A549 (cell line): ENCODE measurements at regions not wholly inside any gene's neighbourhood (a gene's known extent, or its start where the extent isn't known, plus 50 kb on each side); places are given as distances from the start of the nearest gene placed in this dataset.

Experiments used
- ATAC-seq, 2 experiments: fragments of 200-7000 bp in 1 of 2; fragments of >200 bp in 1 of 2; cut with Nextera tagmentation in 1 of 2; cut with Tn5 transposase in 1 of 2; 3 replicates each; pipeline versions ENCODE4 v1.8.0 to v1.9.1; 2018 to 2020; ENCODE audit warnings: mild to moderate bottlenecking in 1 of 2, moderate library complexity in 1 of 2
- CTCF ChIA-PET: fragments of 300-600 bp; sonication (Branson Sonifier 250); formaldehyde crosslinking; extraction: SDS; loops from one replicate; lab custom pipeline; 2021; ENCODE audit warnings: antibody characterized with exemption, inconsistent platforms; lab: Yijun Ruan, JAX
- POLR2A ChIA-PET: fragments of 350-600 bp; formaldehyde crosslinking; extraction: SDS; loops from one replicate; lab custom pipeline; 2021; ENCODE audit warnings: antibody characterized with exemption, inconsistent platforms; lab: Yijun Ruan, JAX
- DNase-seq, 2 experiments: peaks; one replicate each; pipeline versions ENCODE4 v3.0.0 to v3.0.0-alpha.2; 2011 to 2016; ENCODE audit warnings: low read depth in 1 of 2, low spot score in 1 of 2
- FAIRE-seq: peaks from 2 replicates; lab custom pipeline; 2011; peaks lifted over from hg19 to GRCh38; lab: Jason Lieb, UNC
- H3K27ac ChIP-seq, 2 experiments: fragments of >200 bp; sonication (Bioruptor Twin); formaldehyde crosslinking; 3 replicates each; pipeline ENCODE4 v1.5.1; 2016 to 2017
- H3K4me1 ChIP-seq: fragments of >200 bp; sonication (Bioruptor Twin); formaldehyde crosslinking; 3 replicates; pipeline ENCODE4 v1.6.1; 2016
- H3K4me2 ChIP-seq: fragments of >200 bp; sonication (Bioruptor Twin); formaldehyde crosslinking; 3 replicates; pipeline ENCODE4 v1.6.1; 2016
- H3K4me3 ChIP-seq: fragments of >200 bp; sonication (Bioruptor Twin); formaldehyde crosslinking; 3 replicates; pipeline ENCODE4 v1.5.1; 2016
- H3K9me3 ChIP-seq: fragments of >200 bp; sonication (Bioruptor Twin); formaldehyde crosslinking; 3 replicates; pipeline ENCODE4 v1.6.1; 2016
- BCL3 ChIP-seq: fragments of >200 bp; sonication (Bioruptor Twin); formaldehyde crosslinking; IDR thresholded peaks from 3 replicates; pipeline ENCODE4 v1.6.1; 2016
- CBX2 ChIP-seq: fragments of 200-600 bp; sonication (generic); IDR thresholded peaks from 2 replicates; pipeline ENCODE4 v1.6.1; 2016; ENCODE audit warnings: low read depth, mild to moderate bottlenecking, borderline replicate concordance
- CEBPB ChIP-seq, 2 experiments: fragments of >200 bp in 1 of 2; sonication (Bioruptor Twin) in 1 of 2; formaldehyde crosslinking in 1 of 2; IDR thresholded peaks; 2 replicates each; pipeline ENCODE4 v1.6.1; 2012 to 2016
- CHD4 ChIP-seq: fragments of 200-600 bp; sonication (generic); IDR thresholded peaks from 2 replicates; pipeline ENCODE4 v1.6.1; 2016; ENCODE audit warnings: antibody characterized with exemption, mild to moderate bottlenecking, borderline replicate concordance
- CTCF ChIP-seq: fragments of >200 bp; sonication (Bioruptor Twin); formaldehyde crosslinking; IDR thresholded peaks from 3 replicates; pipeline ENCODE4 v1.5.1; 2016
- E2F6 ChIP-seq: IDR thresholded peaks from 2 replicates; pipeline ENCODE4 v1.6.1; 2012; ENCODE audit warnings: low read depth, borderline replicate concordance
- ELK1 ChIP-seq: fragments of 150-350 bp; IDR thresholded peaks from 2 replicates; pipeline ENCODE4 v1.6.1; 2014; ENCODE audit warnings: low read depth, mild to moderate bottlenecking, low read length
- FOSL2 ChIP-seq, 2 experiments: fragments of 450-650 bp in 1 of 2; fragments of >200 bp in 1 of 2; sonication (Bioruptor Twin) in 1 of 2; formaldehyde crosslinking; IDR thresholded peaks; 2 replicates each; pipeline versions ENCODE4 v1.5.0 to v1.6.1; 2016 to 2020; ENCODE audit warnings: mild to moderate bottlenecking in 1 of 2, moderate library complexity in 1 of 2
- HDAC2 ChIP-seq: fragments of 200-600 bp; sonication (generic); IDR thresholded peaks from 2 replicates; pipeline ENCODE4 v1.6.1; 2016
- HEYL ChIP-seq: fragments of 250-450 bp; sonication (Bioruptor Pico); IDR thresholded peaks from 2 replicates; pipeline ENCODE4 v1.8.0; 2021; ENCODE audit warnings: mild to moderate bottlenecking, moderate library complexity
- HOXB13 ChIP-seq: fragments of 250-450 bp; sonication (Bioruptor Pico); IDR thresholded peaks from 2 replicates; pipeline ENCODE4 v1.5.0; 2020; ENCODE audit warnings: low read depth, mild to moderate bottlenecking, moderate library complexity
- JUN ChIP-seq, 2 experiments: fragments of >200 bp; sonication (Bioruptor Twin); formaldehyde crosslinking; IDR thresholded peaks; 2 replicates in 1 of 2; 3 replicates in 1 of 2; pipeline ENCODE4 v1.6.1; 2016 to 2017
- KDM1A ChIP-seq: fragments of 200-600 bp; sonication (generic); IDR thresholded peaks from 2 replicates; pipeline ENCODE4 v1.6.1; 2016; ENCODE audit warnings: low read depth, mild to moderate bottlenecking
- MAFK ChIP-seq: fragments of 450-650 bp; IDR thresholded peaks from 2 replicates; pipeline ENCODE4 v1.6.1; 2014; ENCODE audit not compliant: partially characterized antibody
- MYC ChIP-seq: IDR thresholded peaks from 2 replicates; pipeline ENCODE4 v1.6.1; 2012; ENCODE audit warnings: mild to moderate bottlenecking, inconsistent platforms, low read length, improper control_type of control experiment, borderline replicate concordance
- NFE2L2 ChIP-seq: fragments of 150-350 bp; conservative IDR thresholded peaks from 2 replicates; pipeline ENCODE4 v1.6.1; 2014; ENCODE audit warnings: low read length
- NR3C1 ChIP-seq: fragments of >200 bp; sonication (Bioruptor Twin); formaldehyde crosslinking; IDR thresholded peaks from 3 replicates; pipeline ENCODE4 v1.6.1; 2017
- RARB ChIP-seq: fragments of 250-450 bp; sonication (Bioruptor Pico); IDR thresholded peaks from 2 replicates; pipeline ENCODE4 v1.8.0; 2021; ENCODE audit warnings: mild to moderate bottlenecking, moderate library complexity
- RCOR1 ChIP-seq: fragments of 150-350 bp; IDR thresholded peaks from 2 replicates; pipeline ENCODE4 v1.6.1; 2014; ENCODE audit warnings: antibody characterized with exemption, low read length, low read depth
- RFX5 ChIP-seq: fragments of 450-650 bp; IDR thresholded peaks from 2 replicates; pipeline ENCODE4 v1.7.1; 2014; ENCODE audit warnings: antibody characterized with exemption, mild to moderate bottlenecking, moderate library complexity
- SMC3 ChIP-seq: fragments of >200 bp; sonication (Bioruptor Twin); formaldehyde crosslinking; IDR thresholded peaks from 3 replicates; pipeline ENCODE4 v1.6.1; 2018; ENCODE audit warnings: inconsistent platforms
- ZFP36 ChIP-seq: fragments of 450-650 bp; IDR thresholded peaks from 2 replicates; pipeline ENCODE4 v1.6.1; 2014; ENCODE audit warnings: borderline replicate concordance; ENCODE audit not compliant: partially characterized antibody
- ZNF302 ChIP-seq: fragments of 250-450 bp; sonication (Bioruptor Pico); IDR thresholded peaks from 2 replicates; pipeline ENCODE4 v1.9.0; 2021; ENCODE audit warnings: inconsistent platforms, mild to moderate bottlenecking, moderate library complexity
- ZSCAN20 ChIP-seq: fragments of 250-450 bp; sonication (Bioruptor Pico); IDR thresholded peaks from 2 replicates; pipeline ENCODE4 v1.8.0; 2022; ENCODE audit warnings: mild to moderate bottlenecking, moderate library complexity
- WGBS: methylation state at CpG from one replicate; pipeline ENCODE4 v1.1.6; 2017; ENCODE audit errors: missing lambda C conversion rate; 5-methylcytosine and 5-hydroxymethylcytosine counted together

- no peaks in the 10 kb centered on the region for H3K4me1 ChIP-seq
- FAIRE-seq = no peak
- TF ChIP-seq CTCF = no peak
- TF ChIP-seq ZFP36 = no peak
- TF ChIP-seq ZSCAN20 = no peak
- no peak for TF ChIP-seq HOXB13
- TF ChIP-seq, all 56 proteins: peak for 0
- no peak overlapping the region for H3K27ac ChIP-seq
- H3K4me2 ChIP-seq = no peak overlapping the region
- ChIA-PET CTCF (no interaction called here), POLR2A (no interaction called here)
- H3K4me3 ChIP-seq = no peak overlapping the region
- 79% methylated on average over 3 of the region's 4 CpGs for WGBS
- ATAC-seq (no peak), DNase-seq (no peak)
- H3K9me3 ChIP-seq = no peaks in the 10 kb centered on the region
Measured at GRCh38 chr2:220334871-220335590, 707.6 kb downstream of the SLC4A3 start.

GRCh38 chr2:220335591-220335915 is 708.1 kb downstream of the SLC4A3 start:
- TF ChIP-seq CBX2 (no peak), RARB (CRISPR knock-in tag) (no peak), RFX5 (no peak), MYC (no peak), CEBPB (IDR thresholded peaks at IDR 0.05) (no peak), SMC3 (no peak)
- H3K4me2 ChIP-seq = no peak overlapping the region
- FAIRE-seq (no peak), DNase-seq (no peak), ATAC-seq (no peak)
- no peak overlapping the region for H3K27ac ChIP-seq
- CTCF ChIA-PET = no interaction called here
- H3K4me1 ChIP-seq = no peaks in the 10 kb centered on the region
- POLR2A ChIA-PET = no interaction called here
- H3K4me3 ChIP-seq = no peak overlapping the region
- WGBS = 100% methylated on average over 4 of the region's 4 CpGs
- H3K9me3 ChIP-seq = no peaks in the 10 kb centered on the region

GRCh38 chr2:220336771-220337170 is 709.3 kb downstream of the SLC4A3 start:
- ChIA-PET CTCF (no interaction called here), POLR2A (no interaction called here)
- DNase-seq (no peak), ATAC-seq (no peak), FAIRE-seq (no peak)
- Histone ChIP-seq H3K4me3 (no peak overlapping the region), H3K9me3 (no peaks in the 10 kb centered on the region), H3K4me2 (no peak overlapping the region), H3K4me1 (no peaks in the 10 kb centered on the region), H3K27ac (no peak overlapping the region)
- 57% methylated on average over 2 of the region's 2 CpGs for WGBS
- no peak for TF ChIP-seq CBX2
- no peak for TF ChIP-seq NR3C1
- no peak for TF ChIP-seq E2F6

- no peak overlapping the region for H3K4me3 ChIP-seq
- H3K4me1 ChIP-seq = no peaks in the 10 kb centered on the region
- no peak for FAIRE-seq
- no peak for ATAC-seq
- DNase-seq = no peak
- no peak overlapping the region for H3K4me2 ChIP-seq
- ChIA-PET CTCF (no interaction called here), POLR2A (no interaction called here)
- no peaks in the 10 kb centered on the region for H3K9me3 ChIP-seq
- no peak overlapping the region for H3K27ac ChIP-seq
- 45% methylated on average over 2 of the region's 2 CpGs for WGBS
- TF ChIP-seq FOSL2 (IDR thresholded peaks at IDR 0.05) = no peak
- TF ChIP-seq FOSL2 (CRISPR knock-in tag; IDR thresholded peaks at IDR 0.05) = no peak
- no peak for TF ChIP-seq KDM1A
- TF ChIP-seq RCOR1 = no peak
- TF ChIP-seq ELK1 = no peak
- TF ChIP-seq ZNF302 (CRISPR knock-in tag) = no peak
- no peak for TF ChIP-seq NR3C1
- no peak for TF ChIP-seq HEYL (CRISPR knock-in tag)
- no peak for TF ChIP-seq CHD4
- TF ChIP-seq BCL3 = no peak
- no peak for TF ChIP-seq JUN (IDR thresholded peaks at IDR 0.05)
- TF ChIP-seq MAFK = no peak
- no peak for TF ChIP-seq CBX2
- TF ChIP-seq E2F6 = no peak
- no peak for TF ChIP-seq NFE2L2
- no peak for TF ChIP-seq RFX5
- no peak for TF ChIP-seq HDAC2
Measured at GRCh38 chr2:220337611-220338440, 710.4 kb downstream of the SLC4A3 start.
